Activated CD4-positive, alpha-beta T cell treated with anti-CD3 and anti-CD28 coated beads, Interleukin-2, amount 10 ng/mL, durations not matched to agents 24 days and 14 days (primary cell): ENCODE measurements at regions not wholly inside any gene's neighbourhood (a gene's known extent, or its start where the extent isn't known, plus 50 kb on each side); places are given as distances from the start of the nearest gene placed in this dataset.
A peak's percentile ranks its signal among the peaks of the same experiment; 100 is the strongest.

ENCODE experiments used
- DNase-seq: peaks from one replicate; pipeline ENCODE4 v3.0.0; 2022
- H3K27ac Mint-ChIP-seq: one replicate; pipeline ENCODE4 v1.8.0; 2022; ENCODE audit warnings: mild to moderate bottlenecking, mixed read lengths
- H3K27me3 Mint-ChIP-seq: one replicate; pipeline ENCODE4 v1.8.0; 2022; ENCODE audit warnings: mixed read lengths
- H3K36me3 Mint-ChIP-seq: one replicate; pipeline ENCODE4 v1.8.0; 2022; ENCODE audit warnings: low read depth, mild to moderate bottlenecking, mixed read lengths
- H3K4me1 Mint-ChIP-seq: one replicate; pipeline ENCODE4 v1.8.0; 2021; ENCODE audit warnings: mixed read lengths
- H3K4me3 Mint-ChIP-seq: one replicate; pipeline ENCODE4 v1.8.0; 2022; ENCODE audit warnings: mild to moderate bottlenecking, moderate library complexity, mixed read lengths
- H3K9me3 Mint-ChIP-seq: one replicate; pipeline ENCODE4 v1.8.0; 2021; ENCODE audit warnings: mixed read lengths
- intact Hi-C: fragments of 100-400 bp; cut with micrococcal nuclease; formaldehyde crosslinking; loops from one replicate; pipeline ENCODE4 v1.15.1; 2023

- Mint-ChIP-seq H3K4me1 (no peaks in the 10 kb centered on the region), H3K27ac (no peak overlapping the region), H3K27me3 (no peaks in the 10 kb centered on the region), H3K36me3 (no peaks in the 10 kb centered on the region), H3K4me3 (no peak overlapping the region), H3K9me3 (peaks cover 3% of the 10 kb centered on the region)
- no peak for DNase-seq
- intact Hi-C loops, result no loop called here
Observed at GRCh38 chr5:136924490-136924889, 559.1 kb upstream of the TRPC7 start.

- Mint-ChIP-seq H3K4me1 (no peaks in the 10 kb centered on the region), H3K4me3 (no peak overlapping the region), H3K27me3 (no peaks in the 10 kb centered on the region), H3K27ac (no peak overlapping the region), H3K9me3 (peaks cover 3% of the 10 kb centered on the region), H3K36me3 (no peaks in the 10 kb centered on the region)
- no peak for DNase-seq
- intact Hi-C loops, result no loop called here
Observed at GRCh38 chr5:136910625-136911024, 545.3 kb upstream of the TRPC7 start.

GRCh38 chr5:136909906-136910305, 544.6 kb upstream of the TRPC7 start:
- no peak overlapping the region for H3K4me3 Mint-ChIP-seq
- intact Hi-C loops, result no loop called here
- H3K27me3 Mint-ChIP-seq, result no peaks in the 10 kb centered on the region
- no peak for DNase-seq
- no peak overlapping the region for H3K27ac Mint-ChIP-seq
- no peaks in the 10 kb centered on the region for H3K36me3 Mint-ChIP-seq
- H3K9me3 Mint-ChIP-seq, result peaks cover 3% of the 10 kb centered on the region
- no peaks in the 10 kb centered on the region for H3K4me1 Mint-ChIP-seq

GRCh38 chr5:136907371-136907770, 542.0 kb upstream of the TRPC7 start:
- no peaks in the 10 kb centered on the region for H3K27me3 Mint-ChIP-seq
- no peak overlapping the region for H3K27ac Mint-ChIP-seq
- intact Hi-C loops, result no loop called here
- peak; percentile 26 for DNase-seq
- H3K36me3 Mint-ChIP-seq, result no peaks in the 10 kb centered on the region
- no peaks in the 10 kb centered on the region for H3K9me3 Mint-ChIP-seq
- no peak overlapping the region for H3K4me3 Mint-ChIP-seq
- H3K4me1 Mint-ChIP-seq, result no peaks in the 10 kb centered on the region

- H3K4me3 Mint-ChIP-seq, result no peak overlapping the region
- H3K27ac Mint-ChIP-seq, result no peak overlapping the region
- H3K36me3 Mint-ChIP-seq, result no peaks in the 10 kb centered on the region
- no peaks in the 10 kb centered on the region for H3K4me1 Mint-ChIP-seq
- peak; percentile 8 for DNase-seq
- intact Hi-C loops, result no loop called here
- H3K27me3 Mint-ChIP-seq, result no peaks in the 10 kb centered on the region
- H3K9me3 Mint-ChIP-seq, result no peaks in the 10 kb centered on the region
Observed at GRCh38 chr5:136906545-136906944, 541.2 kb upstream of the TRPC7 start.

- no peak for DNase-seq
- Mint-ChIP-seq H3K36me3 (no peaks in the 10 kb centered on the region), H3K4me1 (no peaks in the 10 kb centered on the region), H3K27me3 (no peaks in the 10 kb centered on the region), H3K27ac (no peak overlapping the region), H3K9me3 (no peaks in the 10 kb centered on the region), H3K4me3 (no peak overlapping the region)
- intact Hi-C loops, result no loop called here
Observed at GRCh38 chr5:136905571-136905970, 540.2 kb upstream of the TRPC7 start.

GRCh38 chr5:136894070-136894469, 528.7 kb upstream of the TRPC7 start:
- H3K36me3 Mint-ChIP-seq, result no peaks in the 10 kb centered on the region
- no peak for DNase-seq

GRCh38 chr5:136892000-136892399, 526.7 kb upstream of the TRPC7 start:
- no peak overlapping the region for H3K4me3 Mint-ChIP-seq
- H3K36me3 Mint-ChIP-seq, result no peaks in the 10 kb centered on the region
- H3K4me1 Mint-ChIP-seq, result no peaks in the 10 kb centered on the region
- H3K27me3 Mint-ChIP-seq, result no peaks in the 10 kb centered on the region
- intact Hi-C loops, result no loop called here
- no peak for DNase-seq
- no peaks in the 10 kb centered on the region for H3K9me3 Mint-ChIP-seq
- no peak overlapping the region for H3K27ac Mint-ChIP-seq

More at GRCh38 chr5:136894070-136894469, 528.7 kb upstream of the TRPC7 start:
- H3K27me3 Mint-ChIP-seq, result no peaks in the 10 kb centered on the region
- intact Hi-C loops, result no loop called here
- H3K9me3 Mint-ChIP-seq, result no peaks in the 10 kb centered on the region
- H3K4me3 Mint-ChIP-seq, result no peak overlapping the region
- no peaks in the 10 kb centered on the region for H3K4me1 Mint-ChIP-seq
- H3K27ac Mint-ChIP-seq, result no peak overlapping the region

GRCh38 chr5:136891175-136891972, 526.0 kb upstream of the TRPC7 start:
- Mint-ChIP-seq H3K4me1 (no peaks in the 10 kb centered on the region), H3K9me3 (no peaks in the 10 kb centered on the region), H3K4me3 (no peak overlapping the region), H3K36me3 (no peaks in the 10 kb centered on the region), H3K27me3 (no peaks in the 10 kb centered on the region), H3K27ac (no peak overlapping the region)
- DNase-seq, result no peak
- intact Hi-C loops, result no loop called here

- no peaks in the 10 kb centered on the region for H3K36me3 Mint-ChIP-seq
- no peaks in the 10 kb centered on the region for H3K27me3 Mint-ChIP-seq
- no peak overlapping the region for H3K27ac Mint-ChIP-seq
- H3K4me1 Mint-ChIP-seq, result no peaks in the 10 kb centered on the region
- no peak overlapping the region for H3K4me3 Mint-ChIP-seq
- DNase-seq, result no peak
- no peaks in the 10 kb centered on the region for H3K9me3 Mint-ChIP-seq
- intact Hi-C loops, result no loop called here
Observed at GRCh38 chr5:136890431-136891148, 525.2 kb upstream of the TRPC7 start.

GRCh38 chr5:136886608-136887007, 521.3 kb upstream of the TRPC7 start:
- Mint-ChIP-seq H3K27ac (no peak overlapping the region), H3K9me3 (no peaks in the 10 kb centered on the region), H3K4me1 (no peaks in the 10 kb centered on the region), H3K36me3 (no peaks in the 10 kb centered on the region), H3K4me3 (no peak overlapping the region), H3K27me3 (no peaks in the 10 kb centered on the region)
- intact Hi-C loops, result no loop called here
- no peak for DNase-seq

GRCh38 chr5:136864960-136865359, 499.6 kb upstream of the TRPC7 start:
- Mint-ChIP-seq H3K4me3 (no peak overlapping the region), H3K9me3 (no peaks in the 10 kb centered on the region), H3K27me3 (no peaks in the 10 kb centered on the region), H3K4me1 (no peaks in the 10 kb centered on the region), H3K27ac (no peak overlapping the region), H3K36me3 (no peaks in the 10 kb centered on the region)
- no peak for DNase-seq
- intact Hi-C loops, result no loop called here

GRCh38 chr5:136856648-136857047, 491.3 kb upstream of the TRPC7 start:
- Mint-ChIP-seq H3K27me3 (no peaks in the 10 kb centered on the region), H3K4me1 (no peaks in the 10 kb centered on the region), H3K36me3 (no peaks in the 10 kb centered on the region), H3K9me3 (no peaks in the 10 kb centered on the region), H3K4me3 (no peak overlapping the region), H3K27ac (no peak overlapping the region)
- no peak for DNase-seq
- intact Hi-C loops, result no loop called here

GRCh38 chr5:136853971-136854370, 488.6 kb upstream of the TRPC7 start:
- peaks cover 6% of the 10 kb centered on the region for H3K9me3 Mint-ChIP-seq
- no peaks in the 10 kb centered on the region for H3K4me1 Mint-ChIP-seq
- no peak overlapping the region for H3K4me3 Mint-ChIP-seq
- H3K27me3 Mint-ChIP-seq, result no peaks in the 10 kb centered on the region
- intact Hi-C loops, result no loop called here
- DNase-seq, result no peak
- no peaks in the 10 kb centered on the region for H3K36me3 Mint-ChIP-seq
- H3K27ac Mint-ChIP-seq, result no peak overlapping the region
